ENCODE measurements at regions not wholly inside any gene's neighbourhood (a gene's known extent, or its start where the extent isn't known, plus 50 kb on each side); places are given as distances from the start of the nearest gene placed in this dataset.

DNA sequence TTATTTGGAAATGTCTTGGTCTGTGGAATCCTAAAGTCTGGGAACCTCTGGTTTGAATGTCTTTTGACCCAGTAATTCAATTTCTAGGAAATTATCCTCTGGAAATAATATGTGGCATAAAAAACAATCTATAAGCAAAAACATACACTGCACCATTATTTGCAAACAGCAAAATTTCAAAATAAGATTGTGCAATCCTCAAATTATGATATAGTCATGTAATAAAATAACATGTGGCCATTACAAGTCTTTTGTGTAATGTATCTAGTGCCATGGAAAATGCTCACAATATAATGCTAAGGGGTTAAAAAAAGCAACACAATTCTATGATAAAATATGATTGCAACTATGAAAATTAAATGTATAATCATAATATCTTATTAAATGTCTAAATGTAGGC is 312.9 kb upstream of the RUNX1 start:
- Histone ChIP-seq H3K4me2 (ENCODE audit: low read length) (no peak overlapping the region), H3K27ac (ENCODE audit: low read depth, low read length) (no peak overlapping the region)

DNA sequence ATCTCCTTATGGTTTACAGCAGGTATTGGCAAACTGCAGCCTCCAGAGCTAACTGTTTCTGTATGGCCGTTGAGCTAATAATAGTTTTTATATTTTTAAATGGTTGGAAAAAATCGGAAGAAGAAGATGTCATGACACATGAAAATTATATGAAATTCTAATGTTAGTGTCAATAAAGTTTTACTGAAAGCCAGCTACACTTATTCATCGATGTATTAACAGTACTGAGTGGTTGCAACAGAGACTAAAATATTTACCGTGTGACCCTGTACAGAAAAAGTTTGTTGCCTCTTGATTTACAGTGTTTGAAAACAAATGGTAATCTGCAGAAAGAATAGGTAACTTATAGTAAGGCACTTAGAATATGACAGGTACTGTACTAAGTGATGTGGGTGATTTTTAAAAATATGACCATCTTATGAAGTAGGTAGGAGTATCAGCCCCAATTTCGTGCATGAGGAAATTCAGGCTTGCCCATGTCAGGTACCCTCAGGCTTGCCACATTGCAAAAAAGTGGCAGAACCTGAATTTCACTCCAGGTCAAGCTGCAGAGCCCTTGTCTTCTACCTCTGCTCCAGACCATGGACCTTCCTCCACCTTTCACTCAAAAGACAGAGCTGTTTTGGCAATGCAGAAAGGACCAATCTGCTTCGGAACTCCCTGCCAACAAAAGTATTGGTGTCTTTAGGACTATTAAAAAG is 311.9 kb upstream of the RUNX1 start:
- Histone ChIP-seq H3K79me2 (ENCODE audit: control insufficient read depth, low read length) (no peaks in the 10 kb centered on the region), H4K20me1 (ENCODE audit: control insufficient read depth, insufficient read depth, low read depth, low read length) (no peaks in the 10 kb centered on the region), H3K4me3 (ENCODE audit: low read length) (no peak overlapping the region), H3K27ac (ENCODE audit: low read depth, low read length) (no peak overlapping the region), H3K36me3 (ENCODE audit: control insufficient read depth, low read length) (no peaks in the 10 kb centered on the region), H3K4me2 (ENCODE audit: low read length) (no peak overlapping the region), H3K4me1 (ENCODE audit: control insufficient read depth, low read length) (no peaks in the 10 kb centered on the region), H3F3A (ENCODE audit: control insufficient read depth, insufficient read depth) (no peaks in the 10 kb centered on the region), H3K9me3 (ENCODE audit: control insufficient read depth, insufficient read depth, low read length) (no peaks in the 10 kb centered on the region), H3K27me3 (ENCODE audit: control insufficient read depth, low read length) (no peaks in the 10 kb centered on the region), H3K9me2 (replicated peaks; ENCODE audit: control insufficient read depth, low read length) (no peaks in the 10 kb centered on the region)
- TF ChIP-seq, protein P1, sequence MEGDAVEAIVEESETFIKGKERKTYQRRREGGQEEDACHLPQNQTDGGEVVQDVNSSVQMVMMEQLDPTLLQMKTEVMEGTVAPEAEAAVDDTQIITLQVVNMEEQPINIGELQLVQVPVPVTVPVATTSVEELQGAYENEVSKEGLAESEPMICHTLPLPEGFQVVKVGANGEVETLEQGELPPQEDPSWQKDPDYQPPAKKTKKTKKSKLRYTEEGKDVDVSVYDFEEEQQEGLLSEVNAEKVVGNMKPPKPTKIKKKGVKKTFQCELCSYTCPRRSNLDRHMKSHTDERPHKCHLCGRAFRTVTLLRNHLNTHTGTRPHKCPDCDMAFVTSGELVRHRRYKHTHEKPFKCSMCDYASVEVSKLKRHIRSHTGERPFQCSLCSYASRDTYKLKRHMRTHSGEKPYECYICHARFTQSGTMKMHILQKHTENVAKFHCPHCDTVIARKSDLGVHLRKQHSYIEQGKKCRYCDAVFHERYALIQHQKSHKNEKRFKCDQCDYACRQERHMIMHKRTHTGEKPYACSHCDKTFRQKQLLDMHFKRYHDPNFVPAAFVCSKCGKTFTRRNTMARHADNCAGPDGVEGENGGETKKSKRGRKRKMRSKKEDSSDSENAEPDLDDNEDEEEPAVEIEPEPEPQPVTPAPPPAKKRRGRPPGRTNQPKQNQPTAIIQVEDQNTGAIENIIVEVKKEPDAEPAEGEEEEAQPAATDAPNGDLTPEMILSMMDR (IDR thresholded peaks at IDR 0.05; ENCODE audit: low read depth, low read length, poor library complexity, severe bottlenecking): no peak
- TF ChIP-seq EZH2phosphoT487 (IDR thresholded peaks at IDR 0.05; ENCODE audit: borderline replicate concordance, low read length): no peak

More for the DNA sequence above, 312.9 kb upstream of the RUNX1 start:
- Histone ChIP-seq H3K4me3 (ENCODE audit: low read length) (no peak overlapping the region), H3K4me1 (ENCODE audit: control insufficient read depth, low read length) (no peaks in the 10 kb centered on the region), H3K27me3 (ENCODE audit: control insufficient read depth, low read length) (no peaks in the 10 kb centered on the region), H3K79me2 (ENCODE audit: control insufficient read depth, low read length) (no peaks in the 10 kb centered on the region), H3K9me2 (replicated peaks; ENCODE audit: control insufficient read depth, low read length) (no peaks in the 10 kb centered on the region), H3K36me3 (ENCODE audit: control insufficient read depth, low read length) (no peaks in the 10 kb centered on the region), H3K9me3 (ENCODE audit: control insufficient read depth, insufficient read depth, low read length) (no peaks in the 10 kb centered on the region), H3F3A (ENCODE audit: control insufficient read depth, insufficient read depth) (no peaks in the 10 kb centered on the region), H4K20me1 (ENCODE audit: control insufficient read depth, insufficient read depth, low read depth, low read length) (no peaks in the 10 kb centered on the region)
- TF ChIP-seq, protein P1 (IDR thresholded peaks at IDR 0.05; ENCODE audit: low read depth, low read length, poor library complexity, severe bottlenecking): no peak
- TF ChIP-seq EZH2phosphoT487 (IDR thresholded peaks at IDR 0.05; ENCODE audit: borderline replicate concordance, low read length): no peak

DNA sequence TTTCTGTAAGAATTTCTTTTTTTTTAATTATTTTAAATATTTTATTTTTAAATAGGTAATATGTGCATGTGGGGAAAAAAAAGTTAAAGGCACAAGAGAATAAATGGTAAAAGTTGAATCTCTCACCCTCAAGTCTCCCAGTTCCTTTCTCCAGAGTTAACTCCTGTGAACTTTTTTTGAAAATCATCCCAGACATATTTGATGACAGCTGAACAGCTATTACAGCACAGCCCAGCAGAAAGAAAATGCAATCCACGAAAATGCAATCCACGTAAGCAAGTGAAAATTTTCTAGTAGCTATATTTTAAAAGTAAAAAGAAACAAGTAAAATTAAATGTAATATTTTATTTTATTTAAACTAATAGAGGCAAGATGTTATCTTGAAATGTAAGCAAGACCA is 310.0 kb upstream of the RUNX1 start:
- H3K79me2 ChIP-seq (ENCODE audit: control insufficient read depth, low read length): no peaks in the 10 kb centered on the region
- H3K27me3 ChIP-seq (ENCODE audit: control insufficient read depth, low read length): no peaks in the 10 kb centered on the region
- no peaks in the 10 kb centered on the region for H3K9me3 ChIP-seq (ENCODE audit: control insufficient read depth, insufficient read depth, low read length)
- no peak overlapping the region for H3K4me3 ChIP-seq (ENCODE audit: low read length)
- no peaks in the 10 kb centered on the region for H4K20me1 ChIP-seq (ENCODE audit: control insufficient read depth, insufficient read depth, low read depth, low read length)
- no peak overlapping the region for H3K27ac ChIP-seq (ENCODE audit: low read depth, low read length)
- H3F3A ChIP-seq (ENCODE audit: control insufficient read depth, insufficient read depth): no peaks in the 10 kb centered on the region
- H3K4me2 ChIP-seq (ENCODE audit: low read length): no peak overlapping the region
- H3K4me1 ChIP-seq (ENCODE audit: control insufficient read depth, low read length): no peaks in the 10 kb centered on the region
- TF ChIP-seq EZH2phosphoT487 (IDR thresholded peaks at IDR 0.05; ENCODE audit: borderline replicate concordance, low read length): no peak
- TF ChIP-seq, protein P1 (IDR thresholded peaks at IDR 0.05; ENCODE audit: low read depth, low read length, poor library complexity, severe bottlenecking): no peak
- no peaks in the 10 kb centered on the region for H3K9me2 ChIP-seq (replicated peaks; ENCODE audit: control insufficient read depth, low read length)
- H3K36me3 ChIP-seq (ENCODE audit: control insufficient read depth, low read length): no peaks in the 10 kb centered on the region

All from DOHH2 (cell line).